Endothelial cell of umbilical vein (primary cell): ENCODE measurements at regions not wholly inside any gene's neighbourhood (a gene's known extent, or its start where the extent isn't known, plus 50 kb on each side); places are given as distances from the start of the nearest gene placed in this dataset.

Experiments
- EZH2 ChIP-seq: IDR thresholded peaks from 2 replicates; pipeline ENCODE4 v1.6.1; 2012; ENCODE audit warnings: borderline replicate concordance, low read depth, mild to moderate bottlenecking, moderate library complexity, low read length, inconsistent platforms; ENCODE audit not compliant: severe bottlenecking
- FOS ChIP-seq: IDR thresholded peaks from 2 replicates; pipeline ENCODE4 v1.6.1; 2011; ENCODE audit warnings: mild to moderate bottlenecking, low read length, moderate library complexity, borderline replicate concordance; ENCODE audit not compliant: insufficient read depth
- MAX ChIP-seq: IDR thresholded peaks from 2 replicates; pipeline ENCODE4 v1.6.1; 2011; ENCODE audit not compliant: insufficient read depth, insufficient read length
- MYC ChIP-seq: IDR thresholded peaks from one replicate; pipeline ENCODE4 v1.6.1; 2011; ENCODE audit warnings: mild to moderate bottlenecking, low read depth, low read length
- POLR2A ChIP-seq: IDR thresholded peaks from 2 replicates; pipeline ENCODE4 v1.6.1; 2012; ENCODE audit warnings: low read depth, mild to moderate bottlenecking, control low read depth, low read length
- POLR2AphosphoS5 ChIP-seq: IDR thresholded peaks from 2 replicates; pipeline ENCODE4 v1.6.1; 2012; ENCODE audit warnings: low read depth, mild to moderate bottlenecking, control low read depth, low read length, moderate library complexity; ENCODE audit not compliant: insufficient read depth
- TF ChIP-seq, protein P1 (sequence below), 2 donors: IDR thresholded peaks; 1 replicate in 1 of 2; 2 replicates in 1 of 2; pipeline ENCODE4 v1.5.1; 2011; ENCODE audit warnings: low read length in 2 of 2, mild to moderate bottlenecking in 2 of 2, moderate library complexity in 2 of 2, control low read depth in 1 of 2, inconsistent platforms in 1 of 2, low read depth in 1 of 2; ENCODE audit not compliant: insufficient read depth in 1 of 2; ENCODE audit errors: extremely low read depth in 1 of 2

DNA sequence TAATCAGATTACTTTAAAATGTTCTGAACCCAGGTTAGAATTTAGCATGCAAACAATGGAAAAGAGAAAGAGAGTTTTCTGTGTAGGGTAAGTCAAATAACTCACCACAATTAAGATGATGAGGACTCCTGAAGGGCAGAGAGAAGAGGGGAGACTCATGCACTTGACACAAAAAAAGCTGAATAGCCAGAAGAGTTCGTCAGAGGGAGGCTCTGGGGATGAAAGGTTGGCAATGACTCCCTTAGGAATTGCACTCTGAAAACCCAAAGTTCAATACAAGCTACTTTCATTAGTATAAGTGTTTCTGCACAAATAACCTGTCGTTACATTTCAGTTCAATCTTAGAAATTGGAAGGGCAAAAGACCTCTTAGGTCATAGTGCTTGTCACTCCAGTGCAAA lies 434.4 kb upstream of the PCDH9 start:
- TF ChIP-seq, protein P1, sequence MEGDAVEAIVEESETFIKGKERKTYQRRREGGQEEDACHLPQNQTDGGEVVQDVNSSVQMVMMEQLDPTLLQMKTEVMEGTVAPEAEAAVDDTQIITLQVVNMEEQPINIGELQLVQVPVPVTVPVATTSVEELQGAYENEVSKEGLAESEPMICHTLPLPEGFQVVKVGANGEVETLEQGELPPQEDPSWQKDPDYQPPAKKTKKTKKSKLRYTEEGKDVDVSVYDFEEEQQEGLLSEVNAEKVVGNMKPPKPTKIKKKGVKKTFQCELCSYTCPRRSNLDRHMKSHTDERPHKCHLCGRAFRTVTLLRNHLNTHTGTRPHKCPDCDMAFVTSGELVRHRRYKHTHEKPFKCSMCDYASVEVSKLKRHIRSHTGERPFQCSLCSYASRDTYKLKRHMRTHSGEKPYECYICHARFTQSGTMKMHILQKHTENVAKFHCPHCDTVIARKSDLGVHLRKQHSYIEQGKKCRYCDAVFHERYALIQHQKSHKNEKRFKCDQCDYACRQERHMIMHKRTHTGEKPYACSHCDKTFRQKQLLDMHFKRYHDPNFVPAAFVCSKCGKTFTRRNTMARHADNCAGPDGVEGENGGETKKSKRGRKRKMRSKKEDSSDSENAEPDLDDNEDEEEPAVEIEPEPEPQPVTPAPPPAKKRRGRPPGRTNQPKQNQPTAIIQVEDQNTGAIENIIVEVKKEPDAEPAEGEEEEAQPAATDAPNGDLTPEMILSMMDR (IDR thresholded peaks at IDR 0.05; ENCODE audit: extremely low read depth in 1 of 2, insufficient read depth in 1 of 2, low read depth in 1 of 2, low read length in 2 of 2): no peak
- TF ChIP-seq FOS (no peak), POLR2A (no peak), EZH2 (no peak), MYC (no peak), POLR2AphosphoS5 (no peak), MAX (no peak)
